Esophagus squamous epithelium (tissue), 5 donors: ENCODE measurements at regions not wholly inside any gene's neighbourhood (a gene's known extent, or its start where the extent isn't known, plus 50 kb on each side); places are given as distances from the start of the nearest gene placed in this dataset.
"Not testable (repeated sequence)": the region's sequence is repeated elsewhere in the genome, so short reads cannot be mapped to it uniquely, and the experiment has no call there.

Experiments used
- DNase-seq: peaks from one replicate; lab custom pipeline; 2025; lab: John Stamatoyannopoulos, UW
- H3K27ac ChIP-seq, 4 donors: fragments of 200-600 bp; sonication (generic); one replicate each; pipeline ENCODE4 v1.5.1; 2016 to 2019; ENCODE audit warnings: mild to moderate bottlenecking in 1 of 4
- H3K27me3 ChIP-seq, 4 donors: fragments of 200-600 bp; sonication (generic); 1 replicate in 3 of 4; 2 replicates in 1 of 4; pipeline versions ENCODE4 v1.5.1 to v1.6.0; 2017 to 2021; ENCODE audit warnings: antibody characterized with exemption in 1 of 4
- H3K36me3 ChIP-seq, 3 donors: fragments of 200-600 bp; sonication (generic); one replicate each; pipeline ENCODE4 v1.5.1; 2016 to 2019
- H3K4me1 ChIP-seq, 3 donors: fragments of 200-600 bp; sonication (generic); one replicate each; pipeline ENCODE4 v1.5.1; 2017 to 2019
- H3K4me3 ChIP-seq, 4 donors: fragments of 200-600 bp; sonication (generic); 1 replicate in 3 of 4; 2 replicates in 1 of 4; pipeline ENCODE4 v1.5.1; 2016 to 2019; ENCODE audit warnings: mild to moderate bottlenecking in 2 of 4, moderate library complexity in 1 of 4
- H3K9me3 ChIP-seq, 3 donors: fragments of 200-600 bp; sonication (generic); one replicate each; pipeline ENCODE4 v1.5.1; 2016 to 2019
- POLR2A ChIP-seq, 4 donors: fragments of 450-650 bp; IDR thresholded peaks; one replicate each; pipeline ENCODE4 v1.6.1; 2017; ENCODE audit warnings: antibody characterized with exemption in 4 of 4, mild to moderate bottlenecking in 4 of 4, moderate library complexity in 3 of 4
- WGBS, 2 donors: methylation state at CpG; one replicate each; pipeline ENCODE4 v1.1.5; 2018; 5-methylcytosine and 5-hydroxymethylcytosine counted together
- intact Hi-C: fragments of 100-400 bp; cut with DNase I; formaldehyde crosslinking; loops from one replicate; pipeline ENCODE4 v1.15.0; 2022
- TF ChIP-seq, protein P1 (sequence below), 6 experiments: fragments of 450-650 bp in 4 of 6; fragments of 200-600 bp in 2 of 6; sonication (generic) in 2 of 6; IDR thresholded peaks; one replicate each; pipeline ENCODE4 v1.5.1; 2016 to 2019; ENCODE audit warnings: antibody characterized with exemption in 6 of 6, mild to moderate bottlenecking in 4 of 6, moderate library complexity in 4 of 6
- donor health status: DM: yes; HTN: yes; CAD: no.

DNA sequence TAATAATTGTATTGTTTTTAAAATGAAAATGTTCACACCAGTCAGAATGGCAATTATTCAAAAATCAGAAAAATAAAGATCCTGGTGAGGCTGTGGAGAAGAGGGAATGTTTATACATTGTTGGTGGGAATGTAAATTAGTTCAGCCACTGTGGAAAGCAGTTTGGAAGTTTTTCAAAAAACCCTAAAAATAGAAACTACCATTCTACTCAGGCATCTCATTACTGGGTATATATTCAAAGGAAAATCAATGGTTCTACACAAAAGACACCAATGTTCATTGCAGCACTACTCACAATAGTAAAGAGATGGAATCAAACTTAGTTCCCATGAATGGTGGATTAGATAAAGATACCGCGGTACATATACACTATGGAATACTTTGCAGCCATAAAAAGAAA is 461.5 kb upstream of the ADGRB3 start:
- WGBS, 2 donors: 83 to 94% methylated on average over 2 of the region's 2 CpGs
- Histone ChIP-seq H3K36me3 (no peaks in the 10 kb centered on the region), H3K27ac (no peak overlapping the region), H3K27me3 (no peaks in the 10 kb centered on the region), H3K4me1 (no peaks in the 10 kb centered on the region), H3K4me3 (no peak overlapping the region), H3K9me3 (peaks cover 0 to 5% (median 0%) of the 10 kb centered on the region in 3 donors)
- intact Hi-C loops: no loop called here
- TF ChIP-seq, protein P1, sequence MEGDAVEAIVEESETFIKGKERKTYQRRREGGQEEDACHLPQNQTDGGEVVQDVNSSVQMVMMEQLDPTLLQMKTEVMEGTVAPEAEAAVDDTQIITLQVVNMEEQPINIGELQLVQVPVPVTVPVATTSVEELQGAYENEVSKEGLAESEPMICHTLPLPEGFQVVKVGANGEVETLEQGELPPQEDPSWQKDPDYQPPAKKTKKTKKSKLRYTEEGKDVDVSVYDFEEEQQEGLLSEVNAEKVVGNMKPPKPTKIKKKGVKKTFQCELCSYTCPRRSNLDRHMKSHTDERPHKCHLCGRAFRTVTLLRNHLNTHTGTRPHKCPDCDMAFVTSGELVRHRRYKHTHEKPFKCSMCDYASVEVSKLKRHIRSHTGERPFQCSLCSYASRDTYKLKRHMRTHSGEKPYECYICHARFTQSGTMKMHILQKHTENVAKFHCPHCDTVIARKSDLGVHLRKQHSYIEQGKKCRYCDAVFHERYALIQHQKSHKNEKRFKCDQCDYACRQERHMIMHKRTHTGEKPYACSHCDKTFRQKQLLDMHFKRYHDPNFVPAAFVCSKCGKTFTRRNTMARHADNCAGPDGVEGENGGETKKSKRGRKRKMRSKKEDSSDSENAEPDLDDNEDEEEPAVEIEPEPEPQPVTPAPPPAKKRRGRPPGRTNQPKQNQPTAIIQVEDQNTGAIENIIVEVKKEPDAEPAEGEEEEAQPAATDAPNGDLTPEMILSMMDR (IDR thresholded peaks at IDR 0.05): no peak
- no peak for TF ChIP-seq POLR2A (IDR thresholded peaks at IDR 0.05)
- no peak for DNase-seq

DNA sequence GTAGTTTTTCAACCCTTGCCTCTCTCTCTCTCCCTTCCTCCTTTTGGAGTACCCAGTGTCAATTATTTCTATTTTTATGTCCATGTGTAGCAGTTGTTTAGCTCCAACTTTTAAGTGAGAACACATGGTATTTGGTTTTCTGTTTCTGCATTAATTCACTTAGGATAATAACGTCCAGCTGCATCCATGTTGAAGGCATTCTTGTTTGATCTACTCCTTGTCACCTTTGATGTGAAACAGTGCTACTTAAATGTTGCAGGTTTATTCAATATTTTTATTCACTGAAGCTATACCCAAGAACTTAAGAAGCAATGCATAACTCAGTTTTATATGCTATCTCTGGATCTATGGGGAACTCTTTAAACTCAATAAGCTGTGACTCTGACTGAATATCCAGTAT is 465.2 kb upstream of the ADGRB3 start:
- no peaks in the 10 kb centered on the region for H3K36me3 ChIP-seq
- H3K4me1 ChIP-seq: no peaks in the 10 kb centered on the region
- DNase-seq: no peak
- no peaks in the 10 kb centered on the region for H3K27me3 ChIP-seq
- WGBS, 2 donors: 55 to 67% methylated on average over 1 of the region's 1 CpG
- H3K27ac ChIP-seq: no peak overlapping the region
- TF ChIP-seq, protein P1 (IDR thresholded peaks at IDR 0.05): no peak
- no peak for TF ChIP-seq POLR2A (IDR thresholded peaks at IDR 0.05)
- intact Hi-C loops: no loop called here
- H3K4me3 ChIP-seq: no peak overlapping the region
- no peaks in the 10 kb centered on the region for H3K9me3 ChIP-seq

- 54% methylated on average over 2 of the region's 2 CpGs for WGBS, 2 donors
- H3K27me3 ChIP-seq: no peaks in the 10 kb centered on the region
- no peaks in the 10 kb centered on the region for H3K36me3 ChIP-seq
- TF ChIP-seq, protein P1 (IDR thresholded peaks at IDR 0.05): no peak
- no peak for TF ChIP-seq POLR2A (IDR thresholded peaks at IDR 0.05)
- intact Hi-C loops: no loop called here
- H3K27ac ChIP-seq: no peak overlapping the region
- H3K9me3 ChIP-seq: no peaks in the 10 kb centered on the region
- no peak for DNase-seq
- no peak overlapping the region for H3K4me3 ChIP-seq
- H3K4me1 ChIP-seq: no peaks in the 10 kb centered on the region
Measured at GRCh38 chr6:68167604-68168003, 467.5 kb upstream of the ADGRB3 start.

DNA sequence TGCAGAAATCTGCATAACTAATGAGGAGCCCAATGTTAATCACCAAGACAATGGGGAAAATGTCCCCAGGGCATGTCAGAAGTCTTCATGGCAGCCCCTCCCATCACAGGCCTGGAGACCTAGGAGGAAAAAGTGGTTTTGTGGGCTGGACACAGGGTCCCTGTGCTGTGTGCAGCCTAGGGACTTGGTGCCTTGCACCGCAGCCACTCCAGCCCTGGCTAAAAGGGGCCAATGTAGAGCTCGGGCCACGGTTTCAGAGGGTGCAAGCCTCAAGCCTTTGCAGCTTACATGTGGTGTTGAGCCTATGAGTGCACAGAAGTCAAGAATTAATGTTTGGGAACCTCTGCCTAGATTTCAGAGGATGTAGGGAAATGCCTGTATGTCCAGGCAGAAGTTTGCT is 474.3 kb upstream of the ADGRB3 start:
- WGBS, 2 donors: 80 to 100% methylated on average over 1 to 2 of the region's 3 CpGs
- H3K9me3 ChIP-seq, intact Hi-C loops, H3K27me3 ChIP-seq, H3K4me3 ChIP-seq, H3K27ac ChIP-seq, H3K4me1 ChIP-seq, H3K36me3 ChIP-seq, DNase-seq: not testable (repeated sequence)

DNA sequence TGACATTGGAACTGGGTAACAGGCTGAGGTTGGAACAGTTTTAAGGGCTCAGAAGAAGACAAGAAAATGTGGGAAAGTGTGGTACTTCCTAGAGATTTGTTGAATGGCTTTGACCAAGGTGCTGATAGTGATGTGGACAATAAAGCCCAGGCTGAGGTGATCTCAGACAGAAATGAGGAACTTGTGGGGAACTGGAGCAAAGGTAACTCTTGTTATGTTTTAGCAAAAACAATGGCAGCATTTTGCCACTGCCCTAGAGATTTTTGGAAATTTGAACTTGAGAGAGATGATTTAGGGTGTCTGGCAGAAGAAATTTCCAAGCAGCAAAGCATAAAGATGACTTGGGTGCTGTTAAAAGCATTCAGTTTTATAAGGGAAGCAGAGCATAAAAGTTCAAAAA is 474.7 kb upstream of the ADGRB3 start:
- no peak for DNase-seq
- no peaks in the 10 kb centered on the region for H3K27me3 ChIP-seq
- no peak overlapping the region for H3K4me3 ChIP-seq
- intact Hi-C loops: no loop called here
- H3K9me3 ChIP-seq: peaks cover 0 to 4% (median 0%) of the 10 kb centered on the region in 3 donors
- H3K36me3 ChIP-seq: no peaks in the 10 kb centered on the region
- no peak overlapping the region for H3K27ac ChIP-seq
- no peak for TF ChIP-seq POLR2A (IDR thresholded peaks at IDR 0.05)
- TF ChIP-seq, protein P1 (IDR thresholded peaks at IDR 0.05): no peak
- no peaks in the 10 kb centered on the region for H3K4me1 ChIP-seq

GRCh38 chr6:68159433-68159832 is 475.6 kb upstream of the ADGRB3 start:
- Histone ChIP-seq H3K4me3 (no peak overlapping the region), H3K27me3 (no peaks in the 10 kb centered on the region), H3K36me3 (no peaks in the 10 kb centered on the region), H3K27ac (no peak overlapping the region), H3K4me1 (no peaks in the 10 kb centered on the region), H3K9me3 (peaks cover 0 to 4% (median 0%) of the 10 kb centered on the region in 3 donors)
- intact Hi-C loops: no loop called here
- TF ChIP-seq POLR2A (IDR thresholded peaks at IDR 0.05): no peak
- TF ChIP-seq, protein P1 (IDR thresholded peaks at IDR 0.05): no peak
- no peak for DNase-seq
- WGBS, 2 donors: 40 to 63% methylated on average over 2 of the region's 2 CpGs
